OCI-LY3 (cell line): ENCODE measurements at regions not wholly inside any gene's neighbourhood (a gene's known extent, or its start where the extent isn't known, plus 50 kb on each side); places are given as distances from the start of the nearest gene placed in this dataset.

ENCODE experiments used
- CTCF ChIP-seq: fragments of 200-600, 300-600 bp; sonication (generic); IDR thresholded peaks from 2 replicates; pipeline ENCODE4 v1.5.1; 2014; ENCODE audit warnings: antibody characterized with exemption, low read length, low read depth
- EZH2phosphoT487 ChIP-seq: fragments of 200-600 bp; shearing (Covaris generic); IDR thresholded peaks from 2 replicates; pipeline ENCODE4 v1.6.1; 2018; ENCODE audit warnings: antibody characterized with exemption, mixed run types, low read depth

DNA sequence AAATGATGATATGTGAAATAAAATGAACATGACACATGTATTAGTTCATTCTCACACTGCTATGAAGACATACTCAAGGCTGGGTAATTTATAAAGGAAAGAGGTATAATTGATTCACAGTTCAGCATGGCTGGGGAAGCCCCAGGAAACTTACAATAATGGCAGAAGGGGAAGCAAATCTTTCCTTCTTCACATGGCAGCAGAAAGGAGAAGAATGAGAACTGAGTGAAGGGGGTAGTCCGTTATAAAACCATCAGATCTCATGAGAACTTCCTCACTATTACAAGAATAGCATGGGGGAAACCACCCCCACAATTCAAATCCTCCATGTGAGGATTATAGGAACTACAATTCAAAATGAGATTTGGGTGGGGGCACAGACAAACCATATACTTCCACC lies 243.9 kb upstream of the GYPA start:
- TF ChIP-seq CTCF (no peak), EZH2phosphoT487 (no peak)
